A673 (cell line): ENCODE measurements at regions not wholly inside any gene's neighbourhood (a gene's known extent, or its start where the extent isn't known, plus 50 kb on each side); places are given as distances from the start of the nearest gene placed in this dataset.

ENCODE experiments used
- EZH2 ChIP-seq: fragments of 200-600 bp; sonication (generic); IDR thresholded peaks from 2 replicates; pipeline ENCODE4 v1.6.1; 2017; ENCODE audit warnings: borderline replicate concordance, low read depth, mild to moderate bottlenecking, mixed read lengths, antibody characterized with exemption, low read length; ENCODE audit not compliant: poor library complexity, severe bottlenecking
- TF ChIP-seq, protein P1 (sequence below): fragments of 300-800, 200-600 bp; sonication (generic); conservative IDR thresholded peaks from 2 replicates; pipeline ENCODE4 v1.5.1; 2017; ENCODE audit warnings: low read depth, mild to moderate bottlenecking, antibody characterized with exemption, low read length, moderate library complexity, mixed read lengths

DNA sequence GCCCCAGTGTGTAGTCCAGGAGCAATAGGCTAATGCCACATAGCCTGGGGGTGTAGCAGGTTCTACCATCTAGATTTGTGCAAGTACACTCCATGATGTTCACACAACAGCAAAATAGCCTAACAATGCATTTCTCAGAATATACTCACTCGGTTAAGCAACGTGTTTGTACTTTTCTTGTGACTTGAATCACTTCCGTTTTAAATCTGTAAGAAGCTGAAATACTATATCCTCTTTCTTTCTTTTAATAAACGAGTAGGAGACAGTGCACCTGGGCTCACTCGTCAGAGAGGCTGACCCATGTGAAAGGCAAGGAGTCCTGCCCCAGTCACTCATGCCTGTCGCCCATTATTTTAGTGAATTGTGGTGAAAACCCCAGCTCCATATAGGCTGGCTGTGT lies 201.6 kb downstream of the FOXA2 start:
- TF ChIP-seq, protein P1, sequence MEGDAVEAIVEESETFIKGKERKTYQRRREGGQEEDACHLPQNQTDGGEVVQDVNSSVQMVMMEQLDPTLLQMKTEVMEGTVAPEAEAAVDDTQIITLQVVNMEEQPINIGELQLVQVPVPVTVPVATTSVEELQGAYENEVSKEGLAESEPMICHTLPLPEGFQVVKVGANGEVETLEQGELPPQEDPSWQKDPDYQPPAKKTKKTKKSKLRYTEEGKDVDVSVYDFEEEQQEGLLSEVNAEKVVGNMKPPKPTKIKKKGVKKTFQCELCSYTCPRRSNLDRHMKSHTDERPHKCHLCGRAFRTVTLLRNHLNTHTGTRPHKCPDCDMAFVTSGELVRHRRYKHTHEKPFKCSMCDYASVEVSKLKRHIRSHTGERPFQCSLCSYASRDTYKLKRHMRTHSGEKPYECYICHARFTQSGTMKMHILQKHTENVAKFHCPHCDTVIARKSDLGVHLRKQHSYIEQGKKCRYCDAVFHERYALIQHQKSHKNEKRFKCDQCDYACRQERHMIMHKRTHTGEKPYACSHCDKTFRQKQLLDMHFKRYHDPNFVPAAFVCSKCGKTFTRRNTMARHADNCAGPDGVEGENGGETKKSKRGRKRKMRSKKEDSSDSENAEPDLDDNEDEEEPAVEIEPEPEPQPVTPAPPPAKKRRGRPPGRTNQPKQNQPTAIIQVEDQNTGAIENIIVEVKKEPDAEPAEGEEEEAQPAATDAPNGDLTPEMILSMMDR, result no peak
- TF ChIP-seq EZH2, result no peak
